WTC11 (cell line): ENCODE measurements at regions not wholly inside any gene's neighbourhood (a gene's known extent, or its start where the extent isn't known, plus 50 kb on each side); places are given as distances from the start of the nearest gene placed in this dataset.

Source experiments
- ATAC-seq: fragments of 200-7000 bp; cut with Tn5 transposase; 2 replicates; pipeline ENCODE4 v1.10.0; 2021; ENCODE audit warnings: mild to moderate bottlenecking, moderate library complexity
- CTCF ChIA-PET: fragments of 300-600 bp; sonication (Branson Sonifier 250); formaldehyde crosslinking; loops from one replicate; lab custom pipeline; 2021; ENCODE audit warnings: antibody characterized with exemption; lab: Charles Lee
- POLR2A ChIA-PET: fragments of 350-600 bp; sonication (Branson Sonifier 250); formaldehyde crosslinking; loops from one replicate; lab custom pipeline; 2021; ENCODE audit warnings: antibody characterized with exemption; lab: Charles Lee
- DNase-seq: peaks from one replicate; pipeline ENCODE4 v3.0.0; 2021; ENCODE audit warnings: low spot score
- H3K27ac Mint-ChIP-seq: 2 replicates; pipeline ENCODE4 v1.8.0; 2021; ENCODE audit warnings: mixed read lengths
- H3K27me3 Mint-ChIP-seq: 2 replicates; pipeline ENCODE4 v1.8.0; 2021; ENCODE audit warnings: low read depth, mild to moderate bottlenecking, moderate library complexity, mixed read lengths
- H3K36me3 Mint-ChIP-seq: 2 replicates; pipeline ENCODE4 v1.8.0; 2021; ENCODE audit warnings: mixed read lengths
- H3K4me1 Mint-ChIP-seq: 2 replicates; pipeline ENCODE4 v1.8.0; 2022; ENCODE audit warnings: mixed read lengths
- H3K4me3 Mint-ChIP-seq: 2 replicates; pipeline ENCODE4 v1.8.0; 2021; ENCODE audit warnings: mild to moderate bottlenecking, moderate library complexity, mixed read lengths
- H3K9me3 Mint-ChIP-seq: 2 replicates; pipeline ENCODE4 v1.8.0; 2021; ENCODE audit warnings: mixed read lengths
- AR ChIP-seq: fragments of 250-450 bp; sonication (Bioruptor Pico); IDR thresholded peaks from 2 replicates; pipeline ENCODE4 v1.9.0; 2021; ENCODE audit warnings: mild to moderate bottlenecking
- ATF6 ChIP-seq: sonication (generic); formaldehyde crosslinking; IDR thresholded peaks from 2 replicates; pipeline ENCODE4 v1.8.1; 2023; ENCODE audit warnings: mild to moderate bottlenecking, missing genetic modification reagents
- CDX4 ChIP-seq: fragments of 250-450 bp; sonication (Bioruptor Pico); IDR thresholded peaks from 2 replicates; pipeline ENCODE4 v1.9.0; 2021; ENCODE audit warnings: moderate library complexity, mild to moderate bottlenecking, inconsistent platforms, borderline replicate concordance
- E2F1 ChIP-seq: sonication (generic); formaldehyde crosslinking; IDR thresholded peaks from 2 replicates; pipeline ENCODE4 v1.8.0; 2022; ENCODE audit warnings: mild to moderate bottlenecking, missing genetic modification reagents
- ELF4 ChIP-seq: sonication (generic); formaldehyde crosslinking; IDR thresholded peaks from 2 replicates; pipeline ENCODE4 v1.8.1; 2022; ENCODE audit warnings: low read depth, mild to moderate bottlenecking, moderate library complexity, missing genetic modification reagents
- ERG ChIP-seq: fragments of 250-450 bp; sonication (Bioruptor Pico); IDR thresholded peaks from 2 replicates; pipeline ENCODE4 v1.8.0; 2021; ENCODE audit warnings: mild to moderate bottlenecking
- ETV6 ChIP-seq: sonication (generic); formaldehyde crosslinking; IDR thresholded peaks from 2 replicates; pipeline ENCODE4 v1.8.1; 2022; ENCODE audit warnings: mild to moderate bottlenecking, missing genetic modification reagents
- FOXP1 ChIP-seq: sonication (generic); formaldehyde crosslinking; IDR thresholded peaks from 2 replicates; pipeline ENCODE4 v1.8.0; 2022; ENCODE audit warnings: missing genetic modification reagents, mild to moderate bottlenecking, moderate library complexity, borderline replicate concordance
- GABPB1 ChIP-seq: sonication (generic); formaldehyde crosslinking; IDR thresholded peaks from 2 replicates; pipeline ENCODE4 v1.8.1; 2023; ENCODE audit warnings: mild to moderate bottlenecking, missing genetic modification reagents
- HMGXB4 ChIP-seq: sonication (generic); formaldehyde crosslinking; IDR thresholded peaks from 2 replicates; pipeline ENCODE4 v1.8.1; 2023; ENCODE audit warnings: mild to moderate bottlenecking, moderate library complexity, missing genetic modification reagents
- MLX ChIP-seq: sonication (generic); formaldehyde crosslinking; IDR thresholded peaks from 2 replicates; pipeline ENCODE4 v1.8.1; 2023; ENCODE audit warnings: mild to moderate bottlenecking, missing genetic modification reagents, moderate library complexity
- MYBL2 ChIP-seq: sonication (generic); formaldehyde crosslinking; IDR thresholded peaks from 2 replicates; pipeline ENCODE4 v1.8.1; 2023; ENCODE audit warnings: mild to moderate bottlenecking, moderate library complexity, missing genetic modification reagents
- NR1H2 ChIP-seq: sonication (generic); formaldehyde crosslinking; IDR thresholded peaks from 2 replicates; pipeline ENCODE4 v1.9.0; 2021; ENCODE audit warnings: mild to moderate bottlenecking, moderate library complexity, missing genetic modification reagents
- NR2C2 ChIP-seq: sonication (generic); formaldehyde crosslinking; IDR thresholded peaks from 2 replicates; pipeline ENCODE4 v1.8.0; 2022; ENCODE audit warnings: mild to moderate bottlenecking, missing genetic modification reagents
- PRRX2 ChIP-seq: fragments of 250-450 bp; sonication (Bioruptor Pico); IDR thresholded peaks from 2 replicates; pipeline ENCODE4 v1.8.0; 2021; ENCODE audit warnings: mild to moderate bottlenecking
- RORB ChIP-seq: fragments of 250-450 bp; sonication (Bioruptor Pico); IDR thresholded peaks from 2 replicates; pipeline ENCODE4 v1.9.0; 2021; ENCODE audit warnings: mild to moderate bottlenecking
- SOX15 ChIP-seq: fragments of 250-450 bp; sonication (Bioruptor Pico); IDR thresholded peaks from 2 replicates; pipeline ENCODE4 v1.9.0; 2021; ENCODE audit warnings: mild to moderate bottlenecking
- ZBTB21 ChIP-seq: sonication (generic); formaldehyde crosslinking; IDR thresholded peaks from 2 replicates; pipeline ENCODE4 v1.8.1; 2023; ENCODE audit warnings: mild to moderate bottlenecking, missing genetic modification reagents, borderline replicate concordance
- ZMAT4 ChIP-seq: fragments of 250-450 bp; sonication (Bioruptor Pico); IDR thresholded peaks from 2 replicates; pipeline ENCODE4 v1.9.0; 2021; ENCODE audit warnings: mild to moderate bottlenecking
- ZNF121 ChIP-seq: sonication (generic); formaldehyde crosslinking; IDR thresholded peaks from 2 replicates; pipeline ENCODE4 v1.8.0; 2023; ENCODE audit warnings: missing genetic modification reagents
- ZNF138 ChIP-seq: sonication (generic); formaldehyde crosslinking; conservative IDR thresholded peaks from 2 replicates; pipeline ENCODE4 v1.8.1; 2022; ENCODE audit warnings: mild to moderate bottlenecking, moderate library complexity, missing genetic modification reagents
- ZNF232 ChIP-seq: sonication (generic); formaldehyde crosslinking; IDR thresholded peaks from 2 replicates; pipeline ENCODE4 v1.8.0; 2022; ENCODE audit warnings: mild to moderate bottlenecking, missing genetic modification reagents
- ZNF317 ChIP-seq: sonication (generic); formaldehyde crosslinking; IDR thresholded peaks from 2 replicates; pipeline ENCODE4 v1.8.1; 2023; ENCODE audit warnings: low read depth, mild to moderate bottlenecking, moderate library complexity, missing genetic modification reagents, borderline replicate concordance
- ZNF671 ChIP-seq: fragments of 250-450 bp; sonication (Bioruptor Pico); IDR thresholded peaks from 2 replicates; pipeline ENCODE4 v1.8.0; 2021; ENCODE audit warnings: mild to moderate bottlenecking

- DNase-seq (no peak), ATAC-seq (no peak)
- TF ChIP-seq SOX15 (CRISPR knock-in tag) (no peak), ELF4 (no peak), ATF6 (CRISPR knock-in tag) (no peak), ZBTB21 (no peak), PRRX2 (CRISPR knock-in tag) (no peak), CDX4 (CRISPR knock-in tag) (no peak), GABPB1 (CRISPR knock-in tag) (no peak), ZNF232 (CRISPR knock-in tag) (no peak), ZNF138 (CRISPR knock-in tag) (no peak), E2F1 (no peak), MYBL2 (CRISPR knock-in tag) (no peak), NR2C2 (no peak), ETV6 (CRISPR knock-in tag) (no peak), ZNF671 (CRISPR knock-in tag) (no peak)
- no peak overlapping the region for H3K4me3 Mint-ChIP-seq
- H3K9me3 Mint-ChIP-seq = no peaks in the 10 kb centered on the region
- H3K27ac Mint-ChIP-seq = no peak overlapping the region
- H3K27me3 Mint-ChIP-seq = no peaks in the 10 kb centered on the region; the same call in 1 of the 2 replicates
- ChIA-PET POLR2A (no interaction called here), CTCF (no interaction called here)
- H3K36me3 Mint-ChIP-seq = no peaks in the 10 kb centered on the region
- no peaks in the 10 kb centered on the region for H3K4me1 Mint-ChIP-seq
These were observed 115.3 kb upstream of the MTNR1B start for GRCh38 chr11:92854162-92854561.

GRCh38 chr11:92854952-92855351 is 114.5 kb upstream of the MTNR1B start:
- H3K9me3 Mint-ChIP-seq = no peaks in the 10 kb centered on the region
- no peaks in the 10 kb centered on the region for H3K4me1 Mint-ChIP-seq
- no peak for DNase-seq
- no peaks in the 10 kb centered on the region for H3K36me3 Mint-ChIP-seq
- ATAC-seq = no peak
- no peak overlapping the region for H3K4me3 Mint-ChIP-seq
- no peaks in the 10 kb centered on the region; the same call in 1 of the 2 replicates for H3K27me3 Mint-ChIP-seq
- no peak for TF ChIP-seq HMGXB4 (CRISPR knock-in tag)
- no peak for TF ChIP-seq ZBTB21
- no peak for TF ChIP-seq ZNF317
- TF ChIP-seq NR1H2 = no peak
- TF ChIP-seq ERG (CRISPR knock-in tag) = no peak
- TF ChIP-seq ZMAT4 (CRISPR knock-in tag) = no peak
- TF ChIP-seq MLX (CRISPR knock-in tag) = no peak
- TF ChIP-seq AR (CRISPR knock-in tag) = no peak
- no peak for TF ChIP-seq ZNF121 (CRISPR knock-in tag)
- no peak for TF ChIP-seq RORB (CRISPR knock-in tag)
- no peak for TF ChIP-seq FOXP1 (CRISPR knock-in tag)
- TF ChIP-seq, all 79 proteins: peak for 0
- ChIA-PET POLR2A (no interaction called here), CTCF (no interaction called here)
- no peak overlapping the region for H3K27ac Mint-ChIP-seq
